GM18867 (cell line): ENCODE measurements at regions not wholly inside any gene's neighbourhood (a gene's known extent, or its start where the extent isn't known, plus 50 kb on each side); places are given as distances from the start of the nearest gene placed in this dataset.

ENCODE experiments used
- ATAC-seq: cut with Tn5 transposase; IDR thresholded peaks from one replicate; pipeline ENCODE4 v1.9.1; 2021; ENCODE audit warnings: mild to moderate bottlenecking, moderate library complexity; ENCODE audit not compliant: unreplicated experiment

DNA sequence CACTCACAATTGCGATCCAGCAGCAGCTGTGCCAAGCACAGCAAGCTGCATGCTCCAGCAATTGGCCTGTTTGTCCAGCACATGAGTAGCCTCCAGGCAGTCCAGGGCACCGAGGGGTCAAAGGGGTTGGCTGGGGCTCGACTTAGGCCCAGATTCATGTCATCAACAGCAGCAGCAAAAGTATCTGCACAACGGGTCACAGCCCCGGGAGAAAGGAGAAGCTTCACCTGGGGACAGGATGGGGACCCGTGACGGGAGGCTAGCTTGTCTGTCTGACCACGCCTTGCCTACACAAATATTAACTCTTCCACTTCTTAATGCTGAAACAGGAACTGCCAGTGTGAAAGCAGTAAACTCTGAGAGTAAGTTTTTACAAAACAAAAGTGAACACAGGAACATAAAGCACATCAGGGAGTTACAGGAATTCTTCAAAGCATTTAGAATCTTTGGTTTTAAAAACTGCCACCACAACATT is 191.2 kb downstream of the PIK3R1 start:
- ATAC-seq, result peak; percentile 94

- peak; percentile 36 for ATAC-seq
These were observed 192.0 kb downstream of the PIK3R1 start for GRCh38 chr5:68407311-68408239.

GRCh38 chr5:68408345-68408871 is 192.9 kb downstream of the PIK3R1 start:
- ATAC-seq, result no peak

- no peak for ATAC-seq
These were observed 193.7 kb downstream of the PIK3R1 start for GRCh38 chr5:68409259-68409658.

DNA sequence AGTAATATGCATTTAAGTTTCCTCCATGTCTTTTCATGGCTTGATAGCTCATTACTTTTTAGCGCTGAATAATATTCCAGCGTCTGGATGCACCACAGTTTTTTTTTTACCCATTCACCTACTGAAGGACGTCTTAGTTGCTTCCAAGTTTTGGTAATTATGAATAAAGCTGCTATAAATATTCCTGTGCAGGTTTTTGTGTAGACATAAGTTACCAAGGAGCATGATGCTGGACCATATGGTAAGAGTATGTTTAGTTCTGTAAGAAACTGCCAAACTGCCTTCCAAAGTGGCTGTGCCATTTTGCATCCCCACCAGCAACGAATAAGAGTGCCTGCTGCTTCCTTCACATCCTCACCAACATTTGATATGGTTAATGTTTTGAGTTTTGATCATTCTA is 195.6 kb downstream of the PIK3R1 start:
- ATAC-seq, result no peak

- ATAC-seq, result no peak
These were observed 199.9 kb downstream of the PIK3R1 start for GRCh38 chr5:68415177-68416085.

DNA sequence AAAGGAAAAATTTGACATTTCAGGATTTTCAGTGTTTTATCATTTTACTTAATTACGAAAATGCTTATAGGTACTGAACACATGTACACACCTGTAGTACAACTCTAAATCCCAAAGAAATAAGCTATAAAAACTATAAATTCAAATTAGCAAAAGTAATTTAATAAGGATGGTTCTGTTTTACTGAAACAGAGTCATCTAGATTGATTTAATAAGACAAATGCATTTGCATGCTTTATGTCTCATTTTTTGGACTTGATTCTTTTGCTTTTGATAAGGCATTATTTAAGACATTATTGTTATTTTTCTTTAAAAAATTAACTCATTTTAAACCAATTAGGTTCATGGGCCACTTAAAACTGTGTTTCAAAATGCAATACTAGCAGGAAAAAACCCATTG is 201.2 kb downstream of the PIK3R1 start:
- no peak for ATAC-seq

DNA sequence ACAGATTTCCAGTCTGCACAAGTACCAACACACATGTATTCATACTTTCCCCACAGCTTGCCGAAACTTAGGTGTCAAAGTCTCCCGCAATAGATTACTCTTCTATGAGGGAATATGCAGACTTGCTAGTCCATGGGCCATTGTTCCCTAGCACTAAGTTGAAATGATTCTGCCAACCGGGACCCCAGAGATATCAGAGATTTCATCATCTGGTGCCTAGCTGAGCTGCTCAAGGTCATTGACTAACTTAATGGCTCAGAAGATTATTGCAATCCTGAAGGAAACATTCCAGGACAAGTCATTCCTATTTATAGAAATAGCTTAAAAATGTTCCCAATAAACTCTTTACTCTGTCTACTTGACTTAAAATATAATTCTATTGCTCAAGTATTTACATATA is 202.6 kb downstream of the PIK3R1 start:
- ATAC-seq, result no peak

GRCh38 chr5:68418680-68419079 is 203.1 kb downstream of the PIK3R1 start:
- ATAC-seq, result no peak

DNA sequence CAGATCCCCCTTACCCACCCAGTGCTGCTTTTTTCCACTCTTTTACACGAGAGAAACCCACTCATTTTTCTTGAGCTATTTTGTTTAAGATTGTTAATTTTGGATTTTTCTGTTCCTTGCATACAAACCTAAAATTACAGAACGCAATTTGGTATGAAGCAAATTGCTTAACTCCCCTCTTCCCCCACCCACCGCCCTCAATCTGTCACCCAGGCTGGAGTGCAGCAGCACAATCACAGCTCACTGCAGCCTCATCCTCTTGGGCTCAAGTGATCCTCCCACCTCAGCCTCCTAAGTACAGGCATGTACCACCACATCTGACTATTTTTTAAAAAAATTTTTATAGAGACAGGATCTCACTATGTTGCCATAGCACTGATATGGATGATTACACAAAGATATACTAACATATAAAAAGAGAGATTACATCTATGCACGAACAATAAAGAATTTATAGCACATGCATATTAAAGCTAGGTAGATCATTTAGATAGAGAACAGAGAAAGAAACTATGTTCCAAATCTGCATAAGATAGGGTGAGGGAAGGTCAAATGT is 203.6 kb downstream of the PIK3R1 start:
- no peak for ATAC-seq

GRCh38 chr5:68419637-68420452 is 204.3 kb downstream of the PIK3R1 start:
- no peak for ATAC-seq

- no peak for ATAC-seq
These were observed 205.2 kb downstream of the PIK3R1 start for GRCh38 chr5:68420476-68421344.

DNA sequence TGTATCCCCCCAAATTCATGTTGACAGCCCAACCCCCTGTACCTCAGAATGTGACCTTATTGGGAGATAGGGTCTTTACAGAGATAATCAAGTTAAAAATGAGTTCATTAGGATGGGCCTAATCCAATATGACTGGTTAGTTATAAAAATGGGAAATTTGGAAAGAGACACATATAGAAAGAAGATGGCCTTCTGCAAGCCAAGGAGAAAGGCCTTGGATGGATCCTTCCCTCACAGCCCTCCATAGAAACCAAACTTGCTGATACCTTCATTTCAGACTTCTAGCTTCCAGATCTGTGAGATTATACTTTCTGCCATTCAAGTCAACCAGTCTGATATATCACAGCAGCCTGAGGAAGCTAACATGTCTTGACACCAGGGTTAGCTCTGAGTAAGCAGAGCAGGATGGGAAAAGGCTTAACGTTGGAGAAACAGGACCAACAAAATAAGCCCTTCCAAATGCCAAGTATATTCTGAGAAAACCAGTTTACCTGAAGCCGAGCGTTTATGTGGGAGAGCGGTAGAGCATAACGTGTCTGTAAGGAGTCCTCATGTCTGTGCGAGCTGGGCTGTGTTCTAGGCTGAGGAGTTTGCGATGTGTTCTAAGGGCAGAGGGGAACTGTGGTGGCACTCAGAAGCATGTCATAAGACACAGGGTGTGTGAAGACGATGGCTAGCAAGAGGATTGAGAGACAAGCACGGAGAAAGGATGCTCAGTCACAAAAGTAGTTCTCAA is 206.1 kb downstream of the PIK3R1 start:
- no peak for ATAC-seq

DNA sequence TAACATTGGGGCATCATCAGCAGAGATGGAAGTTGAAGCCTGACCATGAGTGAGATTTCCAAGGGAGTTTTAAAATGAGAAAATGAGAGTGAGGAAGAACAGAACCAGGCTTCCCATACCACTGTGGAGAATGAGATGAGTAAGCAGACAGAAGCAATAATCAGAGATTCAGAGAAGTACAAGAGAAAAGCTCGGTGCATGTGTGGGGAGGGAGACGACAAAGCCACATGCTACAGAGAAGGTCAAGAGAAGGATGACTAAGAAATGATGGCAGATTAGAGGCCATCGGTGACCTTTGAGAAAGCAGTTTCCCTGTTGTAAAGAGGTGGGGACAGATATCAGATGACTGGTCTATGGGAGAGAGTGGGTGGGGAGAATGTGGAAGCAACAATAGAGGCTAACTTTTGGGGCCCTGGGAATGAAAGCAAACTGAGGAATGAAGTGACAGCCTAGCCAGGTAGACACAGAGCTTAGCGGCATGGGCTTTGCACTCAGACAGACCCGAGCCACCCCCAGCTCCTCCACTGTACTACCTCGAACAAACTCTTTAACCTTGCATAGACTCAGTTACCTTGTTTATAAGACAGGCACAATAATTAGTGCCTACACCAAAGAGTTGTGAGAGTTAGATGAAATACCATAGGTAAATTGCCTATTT is 207.7 kb downstream of the PIK3R1 start:
- peak; percentile 36 for ATAC-seq

- ATAC-seq, result peak; percentile 83
These were observed 209.4 kb downstream of the PIK3R1 start for GRCh38 chr5:68424799-68425537.

DNA sequence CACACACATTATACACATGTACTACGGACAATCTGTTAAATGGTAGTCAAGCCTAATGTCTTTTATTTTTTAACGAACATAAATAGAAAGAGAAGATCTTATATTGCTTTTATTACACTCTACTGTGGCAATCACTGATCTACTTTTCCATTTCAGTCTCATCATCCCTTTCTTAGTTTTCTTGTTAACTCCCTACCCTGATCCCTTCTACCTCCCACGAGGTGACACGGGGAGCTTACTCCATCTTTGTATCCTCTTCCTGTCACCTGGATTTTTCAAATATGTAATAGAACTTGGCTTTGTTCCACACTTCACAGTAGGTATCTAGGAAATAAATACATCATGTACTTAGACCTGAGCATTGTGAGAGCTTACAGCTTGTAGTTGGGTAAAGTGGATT is 211.0 kb downstream of the PIK3R1 start:
- ATAC-seq, result no peak

DNA sequence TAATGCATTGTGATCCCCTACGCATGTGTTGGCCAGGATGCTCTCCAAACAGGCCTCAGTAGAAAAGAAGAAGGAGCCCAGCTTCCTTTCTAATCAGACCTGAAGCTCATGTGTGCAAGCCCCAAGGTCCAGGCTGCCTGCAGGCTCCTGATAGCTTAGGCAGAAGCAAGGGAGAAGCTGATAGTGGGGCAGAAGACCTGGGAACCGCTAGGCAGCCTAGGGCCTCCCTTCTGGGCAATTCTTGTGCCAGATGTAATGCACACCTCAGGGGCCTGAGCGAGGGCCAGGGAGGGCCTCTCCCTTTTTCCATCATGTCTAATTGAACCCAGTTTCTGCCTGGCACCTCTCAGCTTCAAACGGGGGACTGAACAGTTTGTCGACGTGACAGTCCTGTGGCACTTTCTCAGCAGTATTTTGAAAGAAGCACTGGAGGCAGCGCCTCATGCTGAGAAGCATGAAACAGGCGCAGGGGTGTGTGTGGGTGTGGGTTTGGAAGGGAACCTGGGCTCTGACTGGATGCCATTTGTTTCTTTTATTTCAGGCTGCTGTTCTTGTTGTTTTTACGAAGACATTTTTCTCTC is 212.8 kb downstream of the PIK3R1 start:
- no peak for ATAC-seq
